AG10803 (cell line): ENCODE measurements at regions not wholly inside any gene's neighbourhood (a gene's known extent, or its start where the extent isn't known, plus 50 kb on each side); places are given as distances from the start of the nearest gene placed in this dataset.

Experiments
- DNase-seq: peaks from one replicate; pipeline ENCODE4 v3.0.0; 2010; ENCODE audit warnings: low read depth
- H3K4me3 ChIP-seq: 2 replicates; pipeline ENCODE4 v1.5.1; 2011; ENCODE audit warnings: mild to moderate bottlenecking, low read length, control low read depth
- TF ChIP-seq, protein P1 (sequence below): conservative IDR thresholded peaks from 2 replicates; pipeline ENCODE4 v1.5.1; 2011; ENCODE audit warnings: mild to moderate bottlenecking, low read length, control low read depth, inconsistent platforms

DNA sequence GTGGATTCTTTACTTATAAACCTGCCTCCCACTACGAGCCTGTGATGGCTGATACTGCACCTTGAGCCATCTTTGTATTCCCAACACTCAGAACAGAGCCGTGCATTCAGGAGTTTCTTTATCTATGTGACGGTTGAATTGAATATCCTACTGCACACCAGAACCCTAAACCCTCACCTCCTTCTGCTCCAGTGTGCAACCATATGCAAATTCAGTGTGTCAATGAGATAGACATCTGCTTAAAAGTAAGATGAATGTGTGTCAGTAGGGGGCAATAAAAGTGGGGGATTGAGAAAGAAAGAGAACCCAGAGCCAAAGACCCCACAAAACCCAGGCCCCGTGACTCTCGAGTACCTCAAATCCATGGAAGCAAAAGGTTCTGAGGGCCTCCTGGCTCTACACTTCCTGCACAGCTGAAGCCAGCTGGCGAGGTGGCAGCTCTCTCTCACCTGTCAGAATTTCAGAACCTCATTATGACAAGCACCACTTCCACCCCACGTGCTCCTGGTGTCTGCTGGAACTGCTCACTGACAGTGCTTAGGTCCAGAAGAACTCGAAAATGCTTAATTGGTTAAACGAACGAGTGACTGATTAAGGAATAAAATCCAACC, 143.3 kb upstream of the GPR26 start:
- TF ChIP-seq, protein P1, sequence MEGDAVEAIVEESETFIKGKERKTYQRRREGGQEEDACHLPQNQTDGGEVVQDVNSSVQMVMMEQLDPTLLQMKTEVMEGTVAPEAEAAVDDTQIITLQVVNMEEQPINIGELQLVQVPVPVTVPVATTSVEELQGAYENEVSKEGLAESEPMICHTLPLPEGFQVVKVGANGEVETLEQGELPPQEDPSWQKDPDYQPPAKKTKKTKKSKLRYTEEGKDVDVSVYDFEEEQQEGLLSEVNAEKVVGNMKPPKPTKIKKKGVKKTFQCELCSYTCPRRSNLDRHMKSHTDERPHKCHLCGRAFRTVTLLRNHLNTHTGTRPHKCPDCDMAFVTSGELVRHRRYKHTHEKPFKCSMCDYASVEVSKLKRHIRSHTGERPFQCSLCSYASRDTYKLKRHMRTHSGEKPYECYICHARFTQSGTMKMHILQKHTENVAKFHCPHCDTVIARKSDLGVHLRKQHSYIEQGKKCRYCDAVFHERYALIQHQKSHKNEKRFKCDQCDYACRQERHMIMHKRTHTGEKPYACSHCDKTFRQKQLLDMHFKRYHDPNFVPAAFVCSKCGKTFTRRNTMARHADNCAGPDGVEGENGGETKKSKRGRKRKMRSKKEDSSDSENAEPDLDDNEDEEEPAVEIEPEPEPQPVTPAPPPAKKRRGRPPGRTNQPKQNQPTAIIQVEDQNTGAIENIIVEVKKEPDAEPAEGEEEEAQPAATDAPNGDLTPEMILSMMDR, result no peak
- H3K4me3 ChIP-seq, result no peak overlapping the region

DNA sequence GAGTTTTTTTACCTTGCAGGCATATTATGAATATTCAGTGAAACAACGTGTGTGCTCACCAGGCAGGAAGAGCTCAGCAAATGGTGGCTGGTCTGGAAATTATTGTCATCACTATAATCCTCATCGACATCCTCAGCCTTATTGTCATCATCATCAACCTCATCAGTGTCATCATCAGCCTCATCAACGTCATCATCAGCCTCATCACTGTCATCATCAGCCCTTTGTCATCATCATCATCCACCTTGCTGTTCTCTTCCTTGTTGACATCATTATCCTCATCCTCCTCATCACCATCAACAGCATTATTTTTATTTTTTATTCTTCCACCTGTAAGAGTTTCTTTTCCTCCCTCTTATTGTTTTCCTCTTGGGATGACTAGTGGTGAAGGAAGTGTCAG, 142.3 kb upstream of the GPR26 start:
- TF ChIP-seq, protein P1, result no peak
- DNase-seq, result no peak
- H3K4me3 ChIP-seq, result no peak overlapping the region

More for the DNA sequence above, 143.3 kb upstream of the GPR26 start:
- DNase-seq, result no peak

DNA sequence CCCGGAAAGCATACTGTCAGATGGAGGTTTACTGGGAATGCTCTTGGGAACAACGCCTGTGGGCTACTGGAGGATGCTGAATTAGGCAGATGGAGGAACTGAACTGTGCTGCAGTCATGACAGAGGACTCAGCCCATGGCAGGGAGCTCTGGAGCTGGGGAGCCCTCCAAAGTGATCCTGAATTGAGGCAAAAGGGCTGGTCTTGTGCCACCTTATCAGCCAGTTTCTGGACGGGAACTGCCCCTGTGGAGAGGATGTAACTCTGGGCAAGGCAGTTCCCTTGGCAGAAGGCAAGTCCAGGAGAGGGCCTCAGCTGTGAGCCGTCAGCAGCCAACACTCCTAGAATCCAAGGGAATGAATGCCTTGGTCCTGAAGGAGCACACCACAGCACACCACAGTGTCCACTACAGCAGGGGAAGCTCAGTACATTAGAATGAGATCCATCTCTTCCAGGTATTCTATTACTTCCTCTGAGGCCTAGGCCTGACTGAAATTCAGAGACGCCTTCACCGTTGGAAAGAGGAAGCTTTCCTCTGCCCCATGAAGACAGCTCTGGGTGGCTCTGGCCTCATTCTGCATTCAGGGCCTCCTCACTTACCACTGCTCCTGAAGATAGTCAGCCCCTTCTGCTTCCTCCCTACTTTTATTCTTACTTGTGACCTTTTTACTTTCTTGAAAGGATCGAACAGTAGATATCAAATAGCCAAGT, 139.6 kb upstream of the GPR26 start:
- TF ChIP-seq, protein P1, result no peak
- no peak overlapping the region for H3K4me3 ChIP-seq
- no peak for DNase-seq

DNA sequence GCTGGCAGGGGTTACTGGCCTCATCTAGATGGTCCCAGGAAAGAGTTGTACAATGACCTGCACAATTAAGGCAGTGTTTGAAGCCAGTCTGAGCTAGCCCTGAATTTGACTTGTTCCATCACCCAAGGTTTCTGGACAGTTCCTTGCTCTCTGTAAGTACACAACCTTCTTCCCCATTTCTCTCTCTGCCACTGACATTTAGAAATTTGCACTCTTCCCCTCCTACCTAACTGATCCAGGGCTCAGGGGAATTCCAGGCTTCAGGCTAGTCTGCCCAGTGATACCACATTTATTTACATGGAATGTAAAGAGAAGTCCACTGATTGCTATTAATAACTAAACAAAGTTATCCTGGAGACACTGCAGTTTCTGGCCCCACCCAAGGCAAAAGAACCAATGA, 139.0 kb upstream of the GPR26 start:
- DNase-seq, result no peak
- TF ChIP-seq, protein P1, result no peak
- H3K4me3 ChIP-seq, result no peak overlapping the region

DNA sequence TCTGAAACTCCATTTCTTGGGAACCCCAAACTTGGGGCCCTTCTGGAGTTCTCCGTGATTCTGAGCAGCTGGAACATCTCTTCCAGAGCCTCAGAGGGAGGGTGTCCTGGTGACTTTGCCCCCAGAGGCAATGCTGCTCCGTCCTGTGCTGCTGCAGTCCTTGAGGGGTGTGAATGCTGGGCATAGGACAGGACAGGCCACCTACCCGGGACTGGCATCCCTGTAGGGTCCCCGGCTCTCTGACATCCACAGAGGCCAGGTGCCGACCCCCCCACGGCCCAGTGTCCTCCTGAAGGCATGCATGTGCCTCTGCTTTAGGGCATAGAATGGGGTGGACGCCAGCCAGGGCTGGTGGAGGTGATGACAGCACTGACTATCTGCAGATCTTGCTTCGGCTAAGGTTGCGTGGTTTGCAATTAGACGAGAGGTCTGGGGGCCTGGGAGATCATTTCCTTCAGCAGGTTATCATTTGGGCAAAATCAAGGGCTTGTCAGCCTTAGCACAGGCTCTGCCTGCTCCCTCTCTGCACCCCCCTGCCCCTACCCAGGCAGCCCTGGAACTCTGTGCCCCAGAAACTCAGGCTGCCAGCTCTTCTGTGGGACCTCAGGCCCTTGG, 136.9 kb upstream of the GPR26 start:
- no peak overlapping the region for H3K4me3 ChIP-seq
- TF ChIP-seq, protein P1, result no peak
- no peak for DNase-seq

DNA sequence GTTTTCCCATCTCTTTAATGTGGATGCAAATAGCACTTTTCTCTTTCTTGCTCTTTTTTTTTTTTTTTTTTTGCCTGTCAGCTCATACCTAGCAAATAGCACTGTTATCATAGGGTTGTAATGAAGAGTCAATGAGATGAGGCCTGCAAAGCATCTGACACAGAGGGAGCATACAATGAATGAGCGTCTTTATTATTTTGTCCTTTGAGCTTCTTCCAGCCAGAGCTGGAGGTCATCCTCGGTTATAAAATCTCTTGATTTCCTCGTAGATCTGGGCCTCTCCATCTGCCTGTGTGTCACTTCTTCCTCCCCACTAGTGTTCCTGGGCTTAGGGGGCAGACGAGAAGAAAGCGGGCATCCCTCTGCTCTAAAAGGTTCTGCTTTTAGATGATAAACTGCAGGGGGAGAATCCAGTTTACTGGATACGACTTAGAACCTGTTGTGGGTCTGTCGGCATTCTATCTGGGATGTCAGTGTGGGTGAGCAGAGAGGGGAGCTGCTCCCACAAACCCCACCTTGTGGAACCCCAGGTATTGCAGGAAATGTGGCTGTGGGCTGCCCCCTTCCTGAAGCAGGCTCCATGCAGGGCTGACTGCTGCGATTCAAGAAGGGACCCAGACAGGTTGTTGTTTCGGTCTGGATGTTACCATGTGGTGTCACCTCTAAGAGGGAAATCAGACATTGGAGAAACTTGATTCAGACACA, 135.8 kb upstream of the GPR26 start:
- no peak for DNase-seq
- TF ChIP-seq, protein P1, result no peak

More for the DNA sequence above, 135.8 kb upstream of the GPR26 start:
- no peak overlapping the region for H3K4me3 ChIP-seq
